ENCODE measurements at regions not wholly inside any gene's neighbourhood (a gene's known extent, or its start where the extent isn't known, plus 50 kb on each side); places are given as distances from the start of the nearest gene placed in this dataset.

DNA sequence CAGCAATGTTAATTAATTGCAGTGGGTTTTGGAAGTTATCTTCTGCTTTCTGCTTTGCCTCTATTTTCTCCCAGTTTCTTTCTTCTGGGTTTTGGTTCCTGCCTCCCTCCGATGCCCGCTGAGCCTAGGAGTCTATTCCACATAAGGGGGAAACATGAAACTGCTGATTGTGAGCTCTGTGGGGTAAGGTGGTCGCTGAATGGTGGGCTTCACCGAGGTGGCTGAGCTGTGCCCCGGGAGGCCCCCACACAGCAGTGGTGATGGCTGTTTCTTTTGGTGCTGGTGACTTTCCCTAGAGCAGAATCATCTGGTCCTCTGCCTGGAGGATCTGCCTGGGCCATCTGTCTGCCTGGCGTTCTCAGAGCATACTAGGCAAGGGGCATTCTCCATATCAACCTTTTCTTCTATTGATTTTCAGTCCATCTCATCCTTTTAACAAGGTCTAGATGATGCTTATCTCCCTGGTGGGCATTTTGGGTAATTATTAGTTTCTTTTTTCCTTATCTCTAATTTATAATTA, 68.8 kb upstream of the ATP2B2 start (continued):
- TF ChIP-seq, protein P1, sequence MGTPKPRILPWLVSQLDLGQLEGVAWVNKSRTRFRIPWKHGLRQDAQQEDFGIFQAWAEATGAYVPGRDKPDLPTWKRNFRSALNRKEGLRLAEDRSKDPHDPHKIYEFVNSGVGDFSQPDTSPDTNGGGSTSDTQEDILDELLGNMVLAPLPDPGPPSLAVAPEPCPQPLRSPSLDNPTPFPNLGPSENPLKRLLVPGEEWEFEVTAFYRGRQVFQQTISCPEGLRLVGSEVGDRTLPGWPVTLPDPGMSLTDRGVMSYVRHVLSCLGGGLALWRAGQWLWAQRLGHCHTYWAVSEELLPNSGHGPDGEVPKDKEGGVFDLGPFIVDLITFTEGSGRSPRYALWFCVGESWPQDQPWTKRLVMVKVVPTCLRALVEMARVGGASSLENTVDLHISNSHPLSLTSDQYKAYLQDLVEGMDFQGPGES (IDR thresholded peaks at IDR 0.05; ENCODE audit: low read depth, low read length), result no peak
- TF ChIP-seq GABPA (IDR thresholded peaks at IDR 0.05; ENCODE audit: low read depth) (no peak), SMC3 (IDR thresholded peaks at IDR 0.05; ENCODE audit: low read depth, low read length) (no peak)
- TF ChIP-seq, protein P2, sequence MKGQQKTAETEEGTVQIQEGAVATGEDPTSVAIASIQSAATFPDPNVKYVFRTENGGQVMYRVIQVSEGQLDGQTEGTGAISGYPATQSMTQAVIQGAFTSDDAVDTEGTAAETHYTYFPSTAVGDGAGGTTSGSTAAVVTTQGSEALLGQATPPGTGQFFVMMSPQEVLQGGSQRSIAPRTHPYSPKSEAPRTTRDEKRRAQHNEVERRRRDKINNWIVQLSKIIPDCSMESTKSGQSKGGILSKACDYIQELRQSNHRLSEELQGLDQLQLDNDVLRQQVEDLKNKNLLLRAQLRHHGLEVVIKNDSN (IDR thresholded peaks at IDR 0.05; ENCODE audit: borderline replicate concordance, low read depth), result no peak

DNA sequence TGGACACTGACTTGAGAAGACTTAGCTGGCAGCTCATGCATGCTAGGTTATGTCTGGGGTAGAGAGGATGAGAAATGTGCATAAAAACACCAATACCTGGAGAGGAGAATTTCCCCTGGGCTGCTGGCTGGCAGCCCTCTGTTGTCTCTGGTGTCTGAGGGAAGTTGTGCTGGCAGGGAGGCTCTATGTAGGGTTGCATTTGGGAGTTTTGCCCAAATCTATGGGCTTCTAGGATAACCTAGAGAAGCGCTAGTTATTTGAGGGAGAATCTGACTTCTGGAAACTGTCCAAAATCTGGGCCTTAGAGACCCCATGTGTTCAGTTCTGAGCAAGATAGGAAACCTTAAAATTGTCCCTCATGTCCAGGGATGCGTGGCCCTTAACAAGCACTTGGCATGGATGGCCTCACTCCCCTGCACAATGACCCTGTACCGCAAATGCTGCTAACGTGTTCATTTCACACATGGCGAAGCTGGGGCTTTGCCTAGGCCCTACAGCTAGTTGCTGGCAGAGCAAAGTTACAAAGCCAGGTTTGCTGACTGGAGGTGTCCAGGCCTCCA, 70.3 kb upstream of the ATP2B2 start:
- H3K4me3 ChIP-seq (ENCODE audit: low read depth in 2 of 2, low read length in 1 of 2), result no peak overlapping the region
- H3K79me2 ChIP-seq (ENCODE audit: insufficient read depth), result no peaks in the 10 kb centered on the region
- no peak for DNase-seq
- 49% methylated on average over 4 of the region's 5 CpGs for WGBS (ENCODE audit: low lambda C conversion rate)
- CTCF ChIA-PET, result interaction anchor here (2.4 to 2.5 kb wide), 2 partner anchors 23 to 163 kb away, joined by 7 to 8 read pairs; no protein-coding TSS in a partner anchor
- TF ChIP-seq TAF1 (IDR thresholded peaks at IDR 0.05; ENCODE audit: borderline replicate concordance, low read depth, low read length), result no peak
- no peak for TF ChIP-seq YY1 (IDR thresholded peaks at IDR 0.05; ENCODE audit: low read depth)
- TF ChIP-seq, protein P3, sequence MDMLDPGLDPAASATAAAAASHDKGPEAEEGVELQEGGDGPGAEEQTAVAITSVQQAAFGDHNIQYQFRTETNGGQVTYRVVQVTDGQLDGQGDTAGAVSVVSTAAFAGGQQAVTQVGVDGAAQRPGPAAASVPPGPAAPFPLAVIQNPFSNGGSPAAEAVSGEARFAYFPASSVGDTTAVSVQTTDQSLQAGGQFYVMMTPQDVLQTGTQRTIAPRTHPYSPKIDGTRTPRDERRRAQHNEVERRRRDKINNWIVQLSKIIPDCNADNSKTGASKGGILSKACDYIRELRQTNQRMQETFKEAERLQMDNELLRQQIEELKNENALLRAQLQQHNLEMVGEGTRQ (IDR thresholded peaks at IDR 0.05; ENCODE audit: borderline replicate concordance, low read depth, low read length), result no peak
- TF ChIP-seq CHD2 (IDR thresholded peaks at IDR 0.05; ENCODE audit: low read length, partially characterized antibody), result no peak
- TF ChIP-seq GABPA (IDR thresholded peaks at IDR 0.05; ENCODE audit: low read depth), result no peak
- TF ChIP-seq RCOR1 (IDR thresholded peaks at IDR 0.05; ENCODE audit: low read length), result no peak
- TF ChIP-seq, protein P4, sequence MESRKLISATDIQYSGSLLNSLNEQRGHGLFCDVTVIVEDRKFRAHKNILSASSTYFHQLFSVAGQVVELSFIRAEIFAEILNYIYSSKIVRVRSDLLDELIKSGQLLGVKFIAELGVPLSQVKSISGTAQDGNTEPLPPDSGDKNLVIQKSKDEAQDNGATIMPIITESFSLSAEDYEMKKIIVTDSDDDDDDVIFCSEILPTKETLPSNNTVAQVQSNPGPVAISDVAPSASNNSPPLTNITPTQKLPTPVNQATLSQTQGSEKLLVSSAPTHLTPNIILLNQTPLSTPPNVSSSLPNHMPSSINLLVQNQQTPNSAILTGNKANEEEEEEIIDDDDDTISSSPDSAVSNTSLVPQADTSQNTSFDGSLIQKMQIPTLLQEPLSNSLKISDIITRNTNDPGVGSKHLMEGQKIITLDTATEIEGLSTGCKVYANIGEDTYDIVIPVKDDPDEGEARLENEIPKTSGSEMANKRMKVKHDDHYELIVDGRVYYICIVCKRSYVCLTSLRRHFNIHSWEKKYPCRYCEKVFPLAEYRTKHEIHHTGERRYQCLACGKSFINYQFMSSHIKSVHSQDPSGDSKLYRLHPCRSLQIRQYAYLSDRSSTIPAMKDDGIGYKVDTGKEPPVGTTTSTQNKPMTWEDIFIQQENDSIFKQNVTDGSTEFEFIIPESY (IDR thresholded peaks at IDR 0.05; ENCODE audit: borderline replicate concordance, low read depth), result no peak
- TF ChIP-seq, protein P5, sequence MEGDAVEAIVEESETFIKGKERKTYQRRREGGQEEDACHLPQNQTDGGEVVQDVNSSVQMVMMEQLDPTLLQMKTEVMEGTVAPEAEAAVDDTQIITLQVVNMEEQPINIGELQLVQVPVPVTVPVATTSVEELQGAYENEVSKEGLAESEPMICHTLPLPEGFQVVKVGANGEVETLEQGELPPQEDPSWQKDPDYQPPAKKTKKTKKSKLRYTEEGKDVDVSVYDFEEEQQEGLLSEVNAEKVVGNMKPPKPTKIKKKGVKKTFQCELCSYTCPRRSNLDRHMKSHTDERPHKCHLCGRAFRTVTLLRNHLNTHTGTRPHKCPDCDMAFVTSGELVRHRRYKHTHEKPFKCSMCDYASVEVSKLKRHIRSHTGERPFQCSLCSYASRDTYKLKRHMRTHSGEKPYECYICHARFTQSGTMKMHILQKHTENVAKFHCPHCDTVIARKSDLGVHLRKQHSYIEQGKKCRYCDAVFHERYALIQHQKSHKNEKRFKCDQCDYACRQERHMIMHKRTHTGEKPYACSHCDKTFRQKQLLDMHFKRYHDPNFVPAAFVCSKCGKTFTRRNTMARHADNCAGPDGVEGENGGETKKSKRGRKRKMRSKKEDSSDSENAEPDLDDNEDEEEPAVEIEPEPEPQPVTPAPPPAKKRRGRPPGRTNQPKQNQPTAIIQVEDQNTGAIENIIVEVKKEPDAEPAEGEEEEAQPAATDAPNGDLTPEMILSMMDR (IDR thresholded peaks at IDR 0.05), result no peak
- no peak for TF ChIP-seq FOSL2 (IDR thresholded peaks at IDR 0.05; ENCODE audit: borderline replicate concordance, low read depth)
- no peak for TF ChIP-seq TCF12 (IDR thresholded peaks at IDR 0.05)
- TF ChIP-seq RFX5 (IDR thresholded peaks at IDR 0.05; ENCODE audit: low read length), result no peak
- TF ChIP-seq, protein P6, sequence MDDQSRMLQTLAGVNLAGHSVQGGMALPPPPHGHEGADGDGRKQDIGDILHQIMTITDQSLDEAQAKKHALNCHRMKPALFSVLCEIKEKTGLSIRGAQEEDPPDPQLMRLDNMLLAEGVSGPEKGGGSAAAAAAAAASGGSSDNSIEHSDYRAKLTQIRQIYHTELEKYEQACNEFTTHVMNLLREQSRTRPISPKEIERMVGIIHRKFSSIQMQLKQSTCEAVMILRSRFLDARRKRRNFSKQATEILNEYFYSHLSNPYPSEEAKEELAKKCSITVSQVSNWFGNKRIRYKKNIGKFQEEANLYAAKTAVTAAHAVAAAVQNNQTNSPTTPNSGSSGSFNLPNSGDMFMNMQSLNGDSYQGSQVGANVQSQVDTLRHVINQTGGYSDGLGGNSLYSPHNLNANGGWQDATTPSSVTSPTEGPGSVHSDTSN (IDR thresholded peaks at IDR 0.05), result no peak
- TF ChIP-seq JUND (IDR thresholded peaks at IDR 0.05), result no peak
- H3K9me3 ChIP-seq, result no peaks in the 10 kb centered on the region
- POLR2A ChIA-PET, result no interaction called here
- H3K27me3 ChIP-seq (ENCODE audit: insufficient read depth), result no peaks in the 10 kb centered on the region
- H3K4me2 ChIP-seq, result no peak overlapping the region
- H3K36me3 ChIP-seq (replicated peaks in 1 of 2; ENCODE audit: control insufficient read depth in 1 of 2, insufficient read depth in 2 of 2, low read length in 1 of 2), result no peaks in the 10 kb centered on the region
- H2AFZ ChIP-seq (ENCODE audit: low read depth), result no peak overlapping the region
- H3F3A ChIP-seq (replicated peaks; ENCODE audit: insufficient read depth), result no peaks in the 10 kb centered on the region
- H3K4me1 ChIP-seq (ENCODE audit: control insufficient read depth in 1 of 2, insufficient read depth in 2 of 2, low read depth in 1 of 2, low read length in 1 of 2), result peaks cover 0 to 4% of the 10 kb centered on the region in 2 experiments; a peak in 1 of 4 replicates
- H3K9ac ChIP-seq, result no peak overlapping the region
- H4K20me1 ChIP-seq (ENCODE audit: insufficient read depth), result no peaks in the 10 kb centered on the region
- H3K27ac ChIP-seq (ENCODE audit: low read depth in 2 of 2, low read length in 1 of 2), result no peak overlapping the region
- H3K9me2 ChIP-seq, result no peaks in the 10 kb centered on the region
